Endothelial cell of umbilical vein (primary cell): ENCODE measurements at regions not wholly inside any gene's neighbourhood (a gene's known extent, or its start where the extent isn't known, plus 50 kb on each side); places are given as distances from the start of the nearest gene placed in this dataset.

Experiments
- BruUV-seq: library from RNA; stranded (reverse); fragments of 400-500 nt; replicated peaks from 2 replicates; lab custom pipeline; 2021; lab: Mats Ljungman, UMichigan
- CTCF ChIA-PET: fragments of 300-600, 350-600 bp; sonication (Branson Sonifier 250); formaldehyde crosslinking; loops from one replicate; lab custom pipeline; 2021; ENCODE audit warnings: antibody characterized with exemption, inconsistent platforms; lab: Charles Lee
- POLR2A ChIA-PET: fragments of 300-600, 350-600 bp; sonication (Branson Sonifier 250); formaldehyde crosslinking; loops from one replicate; lab custom pipeline; 2021; ENCODE audit warnings: antibody characterized with exemption, inconsistent platforms; lab: Charles Lee
- DNase-seq: peaks from one replicate; pipeline ENCODE4 v3.0.0-alpha.2; 2011; ENCODE audit warnings: low read depth, low spot score
- FAIRE-seq: peaks from 2 replicates; lab custom pipeline; 2011; peaks lifted over from hg19 to GRCh38; lab: Jason Lieb, UNC
- H2AFZ ChIP-seq: 2 replicates; pipeline ENCODE4 v1.6.0; 2012; ENCODE audit warnings: low read depth, low read length, control low read depth, inconsistent platforms
- H3K27ac ChIP-seq: 2 replicates; pipeline ENCODE4 v1.5.1; 2011; ENCODE audit warnings: low read depth, mild to moderate bottlenecking, control low read depth, low read length, moderate library complexity; ENCODE audit not compliant: insufficient read depth
- H3K27me3 ChIP-seq, 2 experiments: 2 replicates each; pipeline versions ENCODE4 v1.6.0 to v1.6.1; 2011; ENCODE audit warnings: low read length in 2 of 2, mixed read lengths in 1 of 2; ENCODE audit not compliant: control insufficient read depth in 2 of 2, insufficient read depth in 2 of 2
- H3K36me3 ChIP-seq, 2 experiments: 2 replicates in 1 of 2; 3 replicates in 1 of 2; pipeline ENCODE4 v1.5.1; 2011; ENCODE audit warnings: low read length in 2 of 2, mild to moderate bottlenecking in 1 of 2, moderate library complexity in 1 of 2; ENCODE audit not compliant: control insufficient read depth in 2 of 2, insufficient read depth in 2 of 2; ENCODE audit errors: extremely low read depth in 1 of 2
- H3K4me1 ChIP-seq: 3 replicates; pipeline ENCODE4 v1.5.1; 2011; ENCODE audit warnings: mild to moderate bottlenecking, low read length; ENCODE audit not compliant: control insufficient read depth, insufficient read depth; ENCODE audit errors: extremely low read depth
- H3K4me2 ChIP-seq: 2 replicates; pipeline ENCODE4 v1.6.1; 2011; ENCODE audit warnings: low read length, control low read depth, mixed read lengths; ENCODE audit not compliant: insufficient read depth
- H3K4me3 ChIP-seq, 3 experiments: fragments of 200-600 bp in 1 of 3; sonication (generic), shearing (Covaris generic) in 1 of 3; replicated peaks in 1 of 3; 2 replicates each; pipeline ENCODE4 v1.5.1; 2011 to 2016; ENCODE audit warnings: control low read depth in 3 of 3, low read length in 3 of 3, mild to moderate bottlenecking in 2 of 3, inconsistent platforms in 1 of 3, low read depth in 1 of 3, moderate library complexity in 1 of 3; ENCODE audit not compliant: insufficient read depth in 1 of 3
- H3K79me2 ChIP-seq: 2 replicates; pipeline ENCODE4 v1.6.0; 2012; ENCODE audit warnings: low read length, inconsistent platforms; ENCODE audit not compliant: control insufficient read depth, insufficient read depth
- H3K9ac ChIP-seq: replicated peaks from 2 replicates; pipeline ENCODE3; 2011; ENCODE audit warnings: low read length, control low read depth; ENCODE audit not compliant: insufficient read depth; ENCODE audit errors: extremely low read depth
- H3K9me1 ChIP-seq: replicated peaks from 3 replicates; pipeline ENCODE4 v1.6.0; 2011; ENCODE audit warnings: mild to moderate bottlenecking, low read length; ENCODE audit not compliant: control insufficient read depth, insufficient read depth; ENCODE audit errors: extremely low read depth
- H3K9me3 ChIP-seq: replicated peaks from 2 replicates; pipeline ENCODE4 v1.5.1; 2012; ENCODE audit warnings: low read length, inconsistent platforms; ENCODE audit not compliant: control insufficient read depth, insufficient read depth
- H4K20me1 ChIP-seq: replicated peaks from 2 replicates; pipeline ENCODE3; 2011; ENCODE audit warnings: mild to moderate bottlenecking, low read length; ENCODE audit not compliant: control insufficient read depth, insufficient read depth; ENCODE audit errors: extremely low read depth
- CTCF ChIP-seq, 2 donors: IDR thresholded peaks; 1 replicate in 1 of 2; 2 replicates in 1 of 2; pipeline ENCODE4 v1.5.1; 2011; ENCODE audit warnings: low read length in 2 of 2, mild to moderate bottlenecking in 2 of 2, moderate library complexity in 2 of 2, control low read depth in 1 of 2, inconsistent platforms in 1 of 2, low read depth in 1 of 2; ENCODE audit not compliant: insufficient read depth in 1 of 2; ENCODE audit errors: extremely low read depth in 1 of 2
- EZH2 ChIP-seq: IDR thresholded peaks from 2 replicates; pipeline ENCODE4 v1.6.1; 2012; ENCODE audit warnings: borderline replicate concordance, low read depth, mild to moderate bottlenecking, moderate library complexity, low read length, inconsistent platforms; ENCODE audit not compliant: severe bottlenecking
- FOS ChIP-seq: IDR thresholded peaks from 2 replicates; pipeline ENCODE4 v1.6.1; 2011; ENCODE audit warnings: mild to moderate bottlenecking, low read length, moderate library complexity, borderline replicate concordance; ENCODE audit not compliant: insufficient read depth
- GATA2 ChIP-seq: IDR thresholded peaks from 2 replicates; pipeline ENCODE4 v1.7.0; 2011; ENCODE audit warnings: low read depth, mild to moderate bottlenecking, moderate library complexity, mixed read lengths, low read length; ENCODE audit not compliant: insufficient read length, insufficient read depth
- JUN ChIP-seq: IDR thresholded peaks from 2 replicates; pipeline ENCODE4 v1.6.1; 2011; ENCODE audit warnings: borderline replicate concordance, low read depth; ENCODE audit not compliant: insufficient read length, insufficient read depth
- MAX ChIP-seq: IDR thresholded peaks from 2 replicates; pipeline ENCODE4 v1.6.1; 2011; ENCODE audit not compliant: insufficient read depth, insufficient read length
- MYC ChIP-seq: IDR thresholded peaks from one replicate; pipeline ENCODE4 v1.6.1; 2011; ENCODE audit warnings: mild to moderate bottlenecking, low read depth, low read length
- POLR2A ChIP-seq: IDR thresholded peaks from 2 replicates; pipeline ENCODE4 v1.6.1; 2012; ENCODE audit warnings: low read depth, mild to moderate bottlenecking, control low read depth, low read length
- POLR2AphosphoS5 ChIP-seq: IDR thresholded peaks from 2 replicates; pipeline ENCODE4 v1.6.1; 2012; ENCODE audit warnings: low read depth, mild to moderate bottlenecking, control low read depth, low read length, moderate library complexity; ENCODE audit not compliant: insufficient read depth
- dilution Hi-C: fragments of 300-500 bp; cut with MboI; formaldehyde crosslinking; loops from one replicate; pipeline ENCODE4 v1.15.0; 2019; ENCODE audit warnings: low sequenced_read_pairs; ENCODE audit not compliant: extremely low pct_ligation_motif_present
- intact Hi-C: fragments of 100-400 bp; cut with micrococcal nuclease; formaldehyde crosslinking; loops from one replicate; pipeline ENCODE4 v1.10.0; 2022

DNA sequence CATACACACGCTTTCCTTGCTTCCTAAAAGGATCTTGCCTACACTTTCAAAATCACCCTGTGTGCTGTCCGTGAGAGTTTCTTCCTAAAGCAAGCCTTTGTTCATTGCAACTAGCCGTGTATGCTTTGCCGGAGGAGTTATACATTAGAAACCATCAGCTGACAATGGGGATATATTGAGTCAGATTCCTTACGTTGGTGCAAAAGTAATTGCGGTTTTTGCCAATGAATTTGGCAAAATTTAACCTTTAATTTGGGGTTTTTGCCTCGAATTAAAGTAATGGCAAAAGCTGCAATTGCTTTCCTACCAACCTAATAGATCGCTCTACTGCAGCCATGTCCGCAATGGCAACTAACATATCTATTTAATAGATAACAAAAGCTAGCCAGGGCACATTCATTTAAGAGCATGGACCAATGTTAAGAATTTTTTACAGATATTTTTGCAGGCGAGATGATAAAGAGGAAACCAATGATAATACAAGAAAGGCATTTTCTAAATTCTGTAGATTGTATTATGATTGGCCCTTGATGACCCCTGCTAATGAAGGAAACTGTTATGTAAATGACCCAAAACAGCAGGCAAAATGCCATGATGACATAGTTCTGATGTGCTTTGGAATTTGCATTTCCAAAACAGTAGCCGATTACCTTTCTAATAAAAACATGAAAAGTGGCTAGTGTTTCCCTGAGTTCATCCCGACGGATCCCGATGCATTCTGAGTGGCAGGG lies 184.8 kb upstream of the NRP1 start:
- intact Hi-C loops (no loop called here), dilution Hi-C loops (no loop called here)
- peaks cover 23 to 28% of the 10 kb centered on the region in 2 experiments for H3K27me3 ChIP-seq
- CTCF ChIA-PET, result interaction anchor here (1.7 kb wide), 1 partner anchor 15 kb away, joined by 5 read pairs; no protein-coding TSS in a partner anchor
- TF ChIP-seq CTCF (IDR thresholded peaks at IDR 0.05; ENCODE audit: extremely low read depth in 1 of 2, insufficient read depth in 1 of 2, low read depth in 1 of 2, low read length in 2 of 2) (no peak), EZH2 (no peak), POLR2A (no peak), POLR2AphosphoS5 (no peak), JUN (no peak), FOS (no peak), MAX (no peak), GATA2 (no peak), MYC (no peak)
- no peak overlapping the region for H2AFZ ChIP-seq
- H3K4me2 ChIP-seq, result no peak overlapping the region
- H3K4me3 ChIP-seq, result no peak overlapping the region
- H3K79me2 ChIP-seq, result no peaks in the 10 kb centered on the region
- H3K27ac ChIP-seq, result no peak overlapping the region
- POLR2A ChIA-PET, result no interaction called here
- no peak overlapping the region for H3K9ac ChIP-seq
- no peaks in the 10 kb centered on the region for H3K9me1 ChIP-seq
- no peaks in the 10 kb centered on the region for H4K20me1 ChIP-seq
- no peaks in the 10 kb centered on the region for H3K9me3 ChIP-seq
- DNase-seq (no peak), FAIRE-seq (no peak)
- no peaks in the 10 kb centered on the region for H3K36me3 ChIP-seq
- BruUV-seq, result no TSS peak
- no peaks in the 10 kb centered on the region for H3K4me1 ChIP-seq
